ENCODE measurements at regions not wholly inside any gene's neighbourhood (a gene's known extent, or its start where the extent isn't known, plus 50 kb on each side); places are given as distances from the start of the nearest gene placed in this dataset.

GRCh38 chr12:46698003-46698402 is 127.8 kb downstream of the SLC38A4 start:
- TF ChIP-seq, protein P1, sequence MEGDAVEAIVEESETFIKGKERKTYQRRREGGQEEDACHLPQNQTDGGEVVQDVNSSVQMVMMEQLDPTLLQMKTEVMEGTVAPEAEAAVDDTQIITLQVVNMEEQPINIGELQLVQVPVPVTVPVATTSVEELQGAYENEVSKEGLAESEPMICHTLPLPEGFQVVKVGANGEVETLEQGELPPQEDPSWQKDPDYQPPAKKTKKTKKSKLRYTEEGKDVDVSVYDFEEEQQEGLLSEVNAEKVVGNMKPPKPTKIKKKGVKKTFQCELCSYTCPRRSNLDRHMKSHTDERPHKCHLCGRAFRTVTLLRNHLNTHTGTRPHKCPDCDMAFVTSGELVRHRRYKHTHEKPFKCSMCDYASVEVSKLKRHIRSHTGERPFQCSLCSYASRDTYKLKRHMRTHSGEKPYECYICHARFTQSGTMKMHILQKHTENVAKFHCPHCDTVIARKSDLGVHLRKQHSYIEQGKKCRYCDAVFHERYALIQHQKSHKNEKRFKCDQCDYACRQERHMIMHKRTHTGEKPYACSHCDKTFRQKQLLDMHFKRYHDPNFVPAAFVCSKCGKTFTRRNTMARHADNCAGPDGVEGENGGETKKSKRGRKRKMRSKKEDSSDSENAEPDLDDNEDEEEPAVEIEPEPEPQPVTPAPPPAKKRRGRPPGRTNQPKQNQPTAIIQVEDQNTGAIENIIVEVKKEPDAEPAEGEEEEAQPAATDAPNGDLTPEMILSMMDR (IDR thresholded peaks at IDR 0.05): no peak
- no peak for TF ChIP-seq POLR2A (IDR thresholded peaks at IDR 0.05)

All from body of pancreas (tissue), 4 donors.